Caco-2 (cell line): ENCODE measurements at regions not wholly inside any gene's neighbourhood (a gene's known extent, or its start where the extent isn't known, plus 50 kb on each side); places are given as distances from the start of the nearest gene placed in this dataset.

Source experiments
- BruUV-seq: library from RNA; stranded (reverse); fragments of 400-500 nt; replicated peaks from 2 replicates; lab custom pipeline; 2021; lab: Mats Ljungman, UMichigan
- CTCF ChIA-PET: fragments of 300-600 bp; sonication (Branson Sonifier 250); formaldehyde crosslinking; loops from one replicate; lab custom pipeline; 2022; ENCODE audit warnings: antibody characterized with exemption; lab: Charles Lee
- POLR2A ChIA-PET: fragments of 300-600 bp; sonication (Branson Sonifier 250); formaldehyde crosslinking; loops from one replicate; lab custom pipeline; 2022; ENCODE audit warnings: antibody characterized with exemption; lab: Charles Lee
- DNase-seq, 2 experiments: peaks; one replicate each; pipeline versions ENCODE4 v3.0.0 to v3.0.0-alpha.2; 2020 to 2022
- H3K27me3 ChIP-seq: replicated peaks from 2 replicates; pipeline ENCODE4 v1.6.0; 2011; ENCODE audit warnings: low read length; ENCODE audit not compliant: control insufficient read depth, insufficient read depth
- H3K36me3 ChIP-seq: 2 replicates; pipeline ENCODE4 v1.5.1; 2011; ENCODE audit warnings: low read length; ENCODE audit not compliant: control insufficient read depth, insufficient read depth
- H3K4me1 ChIP-seq: fragments of 250-450 bp; sonication (Bioruptor Pico); 2 replicates; pipeline ENCODE4 v1.5.1; 2020; ENCODE audit warnings: mild to moderate bottlenecking
- H3K4me3 ChIP-seq: 2 replicates; pipeline ENCODE4 v1.5.1; 2011; ENCODE audit warnings: low read depth, mild to moderate bottlenecking, control low read depth, low read length
- H3K9me3 ChIP-seq: fragments of 250-450 bp; sonication (Bioruptor Pico); 2 replicates; pipeline ENCODE4 v1.5.1; 2020; ENCODE audit warnings: mild to moderate bottlenecking, moderate library complexity
- H3K27ac Mint-ChIP-seq: one replicate; pipeline ENCODE4 v1.8.0; 2022; ENCODE audit warnings: mixed read lengths; ENCODE audit not compliant: unreplicated experiment
- H3K27me3 Mint-ChIP-seq: one replicate; pipeline ENCODE4 v1.8.0; 2022; ENCODE audit warnings: mixed read lengths; ENCODE audit not compliant: insufficient read depth, unreplicated experiment
- H3K36me3 Mint-ChIP-seq: one replicate; pipeline ENCODE4 v1.8.0; 2022; ENCODE audit warnings: mild to moderate bottlenecking, mixed read lengths; ENCODE audit not compliant: insufficient read depth, unreplicated experiment
- H3K4me1 Mint-ChIP-seq: one replicate; pipeline ENCODE4 v1.8.0; 2022; ENCODE audit warnings: low read depth, mixed read lengths; ENCODE audit not compliant: unreplicated experiment
- H3K4me3 Mint-ChIP-seq: one replicate; pipeline ENCODE4 v1.8.0; 2022; ENCODE audit warnings: mild to moderate bottlenecking, moderate library complexity, mixed read lengths; ENCODE audit not compliant: unreplicated experiment
- H3K9me3 Mint-ChIP-seq: one replicate; pipeline ENCODE4 v1.8.0; 2022; ENCODE audit warnings: mixed read lengths; ENCODE audit not compliant: unreplicated experiment
- intact Hi-C: fragments of 100-400 bp; cut with micrococcal nuclease; formaldehyde crosslinking; loops from one replicate; pipeline ENCODE4 v1.10.0; 2022; ENCODE audit not compliant: unreplicated experiment
- TF ChIP-seq, protein P1 (sequence below), 2 experiments: fragments of 200-600 bp in 1 of 2; IDR thresholded peaks; 1 replicate in 1 of 2; 2 replicates in 1 of 2; pipeline versions ENCODE4 v1.5.1 to v1.8.0; 2011 to 2022; ENCODE audit warnings: antibody characterized with exemption in 1 of 2, control low read depth in 1 of 2, inconsistent platforms in 1 of 2, low read depth in 1 of 2, low read length in 1 of 2, mild to moderate bottlenecking in 1 of 2, moderate library complexity in 1 of 2; ENCODE audit not compliant: insufficient read depth in 1 of 2, severe bottlenecking in 1 of 2, unreplicated experiment in 1 of 2

DNA sequence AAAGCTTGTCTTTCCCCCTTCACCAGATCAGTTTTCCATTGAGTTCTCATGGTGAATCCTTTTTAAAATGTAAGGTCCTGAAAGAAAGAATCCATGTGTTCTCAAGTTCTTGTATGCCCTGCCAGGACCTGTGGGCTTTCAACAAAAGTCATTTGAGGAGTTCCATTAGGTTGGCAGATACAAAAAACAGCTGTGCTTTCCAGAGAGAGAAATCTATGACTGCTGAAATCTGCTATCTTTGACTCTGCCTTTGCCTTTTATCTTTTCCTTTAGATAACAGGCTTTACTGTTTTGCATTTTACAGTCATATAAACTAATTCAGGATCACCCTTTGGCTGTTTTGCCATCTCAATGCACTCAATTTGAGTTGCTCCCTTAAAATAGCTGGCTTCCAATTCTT lies 59.7 kb downstream of the CXCR4 start:
- Mint-ChIP-seq H3K27ac (no peak overlapping the region), H3K27me3 (peaks cover 3% of the 10 kb centered on the region), H3K4me1 (no peaks in the 10 kb centered on the region), H3K4me3 (no peak overlapping the region), H3K9me3 (peaks cover 14% of the 10 kb centered on the region), H3K36me3 (no peaks in the 10 kb centered on the region)
- POLR2A ChIA-PET: no interaction called here
- intact Hi-C loops: no loop called here
- Histone ChIP-seq H3K27me3 (no peaks in the 10 kb centered on the region), H3K36me3 (no peaks in the 10 kb centered on the region), H3K4me1 (no peaks in the 10 kb centered on the region), H3K4me3 (no peak overlapping the region), H3K9me3 (no peaks in the 10 kb centered on the region)
- TF ChIP-seq, protein P1, sequence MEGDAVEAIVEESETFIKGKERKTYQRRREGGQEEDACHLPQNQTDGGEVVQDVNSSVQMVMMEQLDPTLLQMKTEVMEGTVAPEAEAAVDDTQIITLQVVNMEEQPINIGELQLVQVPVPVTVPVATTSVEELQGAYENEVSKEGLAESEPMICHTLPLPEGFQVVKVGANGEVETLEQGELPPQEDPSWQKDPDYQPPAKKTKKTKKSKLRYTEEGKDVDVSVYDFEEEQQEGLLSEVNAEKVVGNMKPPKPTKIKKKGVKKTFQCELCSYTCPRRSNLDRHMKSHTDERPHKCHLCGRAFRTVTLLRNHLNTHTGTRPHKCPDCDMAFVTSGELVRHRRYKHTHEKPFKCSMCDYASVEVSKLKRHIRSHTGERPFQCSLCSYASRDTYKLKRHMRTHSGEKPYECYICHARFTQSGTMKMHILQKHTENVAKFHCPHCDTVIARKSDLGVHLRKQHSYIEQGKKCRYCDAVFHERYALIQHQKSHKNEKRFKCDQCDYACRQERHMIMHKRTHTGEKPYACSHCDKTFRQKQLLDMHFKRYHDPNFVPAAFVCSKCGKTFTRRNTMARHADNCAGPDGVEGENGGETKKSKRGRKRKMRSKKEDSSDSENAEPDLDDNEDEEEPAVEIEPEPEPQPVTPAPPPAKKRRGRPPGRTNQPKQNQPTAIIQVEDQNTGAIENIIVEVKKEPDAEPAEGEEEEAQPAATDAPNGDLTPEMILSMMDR (IDR thresholded peaks at IDR 0.05; ENCODE audit: insufficient read depth in 1 of 2, low read depth in 1 of 2, low read length in 1 of 2, severe bottlenecking in 1 of 2, unreplicated experiment in 1 of 2): no peak
- no TSS peak for BruUV-seq
- no peak for DNase-seq
- CTCF ChIA-PET: no interaction called here

DNA sequence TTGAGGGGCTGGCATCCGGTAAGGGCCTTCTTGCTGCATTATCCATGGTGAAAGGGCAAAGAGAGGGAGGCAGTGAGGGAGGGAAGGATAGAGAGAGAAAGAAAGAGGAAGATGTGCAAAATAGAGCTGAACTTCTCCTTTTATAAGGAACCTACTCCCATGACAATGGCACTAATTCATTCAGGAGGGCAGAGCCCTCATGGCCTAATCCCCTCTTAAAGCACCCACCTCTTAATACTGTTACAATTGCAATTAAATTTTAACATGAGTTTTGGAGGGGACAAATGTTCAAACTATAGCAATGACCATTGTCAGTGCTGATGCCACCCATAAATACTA lies 60.2 kb downstream of the CXCR4 start:
- Histone ChIP-seq H3K27me3 (no peaks in the 10 kb centered on the region), H3K36me3 (no peaks in the 10 kb centered on the region), H3K4me3 (no peak overlapping the region), H3K9me3 (no peaks in the 10 kb centered on the region), H3K4me1 (no peaks in the 10 kb centered on the region)
- Mint-ChIP-seq H3K27me3 (peaks cover 3% of the 10 kb centered on the region), H3K4me3 (no peak overlapping the region), H3K9me3 (peaks cover 14% of the 10 kb centered on the region), H3K36me3 (no peaks in the 10 kb centered on the region), H3K27ac (no peak overlapping the region), H3K4me1 (no peaks in the 10 kb centered on the region)
- BruUV-seq: no TSS peak
- TF ChIP-seq, protein P1 (IDR thresholded peaks at IDR 0.05; ENCODE audit: insufficient read depth in 1 of 2, low read depth in 1 of 2, low read length in 1 of 2, severe bottlenecking in 1 of 2, unreplicated experiment in 1 of 2): no peak
- CTCF ChIA-PET: no interaction called here
- intact Hi-C loops: no loop called here
- DNase-seq: no peak
- POLR2A ChIA-PET: interaction anchor here (0.5 kb wide), 1 partner anchor 144 kb away, joined by 5 read pairs; no protein-coding TSS in a partner anchor

DNA sequence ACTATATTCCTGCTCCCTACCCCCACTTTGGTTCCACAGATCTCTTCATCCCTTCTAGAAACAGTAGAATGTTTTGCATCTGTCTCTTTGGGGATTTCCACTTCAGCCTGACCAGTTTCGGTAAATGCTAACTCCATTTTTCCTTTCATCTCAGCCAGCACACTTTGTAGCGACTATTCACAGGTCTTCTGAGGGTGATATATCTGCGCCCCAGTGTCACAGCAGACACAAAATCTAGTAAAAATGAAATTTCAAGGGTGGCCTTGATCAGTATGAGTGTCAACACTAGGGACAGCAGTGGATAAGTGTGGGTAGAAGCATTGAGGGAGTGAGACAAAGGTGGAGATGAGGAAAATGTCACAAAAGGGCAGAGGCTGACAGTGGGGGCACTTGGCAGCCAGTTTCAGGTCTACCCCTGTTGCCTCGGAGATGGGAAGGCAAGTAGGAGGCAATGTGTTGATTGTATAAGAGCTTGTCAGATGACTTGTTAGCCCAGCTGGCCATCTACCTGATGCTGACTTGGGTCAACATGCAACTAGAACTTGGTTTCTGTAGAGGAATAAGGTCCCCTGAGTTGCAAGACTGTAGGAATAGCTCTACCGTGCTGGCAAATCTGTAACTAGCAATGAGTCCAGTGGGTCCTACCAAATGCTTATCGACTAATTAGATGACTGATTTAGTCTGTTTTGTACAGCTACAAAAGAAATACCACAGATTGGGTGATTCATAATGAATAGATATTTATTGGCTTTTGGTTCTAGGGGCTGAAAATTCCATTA lies 60.7 kb downstream of the CXCR4 start:
- ChIA-PET CTCF (no interaction called here), POLR2A (interaction anchor here (0.5 kb wide), 1 partner anchor 144 kb away, joined by 5 read pairs; no protein-coding TSS in a partner anchor)
- no peak for DNase-seq
- no peak overlapping the region for H3K27ac Mint-ChIP-seq
- Histone ChIP-seq H3K27me3 (no peaks in the 10 kb centered on the region), H3K9me3 (no peaks in the 10 kb centered on the region), H3K4me3 (no peak overlapping the region), H3K4me1 (no peaks in the 10 kb centered on the region), H3K36me3 (no peaks in the 10 kb centered on the region)
- TF ChIP-seq, protein P1 (IDR thresholded peaks at IDR 0.05; ENCODE audit: insufficient read depth in 1 of 2, low read depth in 1 of 2, low read length in 1 of 2, severe bottlenecking in 1 of 2, unreplicated experiment in 1 of 2): no peak
- no peaks in the 10 kb centered on the region for H3K36me3 Mint-ChIP-seq
- H3K27me3 Mint-ChIP-seq: peaks cover 3% of the 10 kb centered on the region
- no peak overlapping the region for H3K4me3 Mint-ChIP-seq
- intact Hi-C loops: no loop called here
- peaks cover 9% of the 10 kb centered on the region for H3K9me3 Mint-ChIP-seq
- BruUV-seq: no TSS peak
- no peaks in the 10 kb centered on the region for H3K4me1 Mint-ChIP-seq
